ENCODE measurements at regions not wholly inside any gene's neighbourhood (a gene's known extent, or its start where the extent isn't known, plus 50 kb on each side); places are given as distances from the start of the nearest gene placed in this dataset.
"Not testable (repeated sequence)": the region's sequence is repeated elsewhere in the genome, so short reads cannot be mapped to it uniquely, and the experiment has no call there.

DNA sequence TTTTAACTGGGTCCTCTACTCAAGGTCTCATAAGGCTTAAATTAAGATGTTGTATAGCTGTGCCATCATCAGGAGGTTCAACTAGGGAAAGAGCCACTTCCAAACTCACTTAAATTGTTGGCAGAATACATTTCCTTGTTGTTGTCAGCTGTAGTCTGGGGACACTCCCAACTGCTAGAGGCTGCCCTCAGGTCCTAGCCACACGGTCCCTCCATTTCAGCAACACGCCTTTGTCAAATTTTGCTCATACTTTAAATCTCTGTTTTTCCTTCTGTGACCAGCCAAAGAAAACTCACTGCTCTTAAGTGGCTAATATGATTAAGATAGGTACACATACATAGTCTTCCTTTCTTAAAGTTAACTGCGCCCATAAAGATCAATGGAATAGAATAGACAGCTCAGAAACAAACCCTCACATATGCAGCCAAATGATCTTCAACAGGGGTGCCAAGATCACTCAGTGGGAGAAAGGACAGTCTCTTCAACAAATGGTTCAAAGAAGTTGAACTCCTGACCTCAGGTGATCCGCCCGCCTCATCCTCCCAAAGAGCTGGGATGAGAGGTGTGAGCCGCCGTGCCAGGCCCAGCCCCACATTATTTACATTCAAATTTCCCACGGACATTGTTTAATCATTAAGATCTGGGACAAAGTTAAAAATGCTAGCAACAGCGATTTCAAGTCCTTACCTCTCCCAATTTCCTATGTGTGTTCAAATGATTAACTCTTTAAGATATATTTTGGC is 76.4 kb upstream of the ELOVL5 start:
- H3K9me3 ChIP-seq (ENCODE audit: low read depth): no peaks in the 10 kb centered on the region
- no peak for DNase-seq (ENCODE audit: low read depth in 1 of 2, low spot score in 1 of 2)
- no peaks in the 10 kb centered on the region for H3K4me1 ChIP-seq (ENCODE audit: low read depth)
- H3K27ac ChIP-seq: no peak overlapping the region
- no peaks in the 10 kb centered on the region for H3K36me3 ChIP-seq
- TF ChIP-seq, protein P1, sequence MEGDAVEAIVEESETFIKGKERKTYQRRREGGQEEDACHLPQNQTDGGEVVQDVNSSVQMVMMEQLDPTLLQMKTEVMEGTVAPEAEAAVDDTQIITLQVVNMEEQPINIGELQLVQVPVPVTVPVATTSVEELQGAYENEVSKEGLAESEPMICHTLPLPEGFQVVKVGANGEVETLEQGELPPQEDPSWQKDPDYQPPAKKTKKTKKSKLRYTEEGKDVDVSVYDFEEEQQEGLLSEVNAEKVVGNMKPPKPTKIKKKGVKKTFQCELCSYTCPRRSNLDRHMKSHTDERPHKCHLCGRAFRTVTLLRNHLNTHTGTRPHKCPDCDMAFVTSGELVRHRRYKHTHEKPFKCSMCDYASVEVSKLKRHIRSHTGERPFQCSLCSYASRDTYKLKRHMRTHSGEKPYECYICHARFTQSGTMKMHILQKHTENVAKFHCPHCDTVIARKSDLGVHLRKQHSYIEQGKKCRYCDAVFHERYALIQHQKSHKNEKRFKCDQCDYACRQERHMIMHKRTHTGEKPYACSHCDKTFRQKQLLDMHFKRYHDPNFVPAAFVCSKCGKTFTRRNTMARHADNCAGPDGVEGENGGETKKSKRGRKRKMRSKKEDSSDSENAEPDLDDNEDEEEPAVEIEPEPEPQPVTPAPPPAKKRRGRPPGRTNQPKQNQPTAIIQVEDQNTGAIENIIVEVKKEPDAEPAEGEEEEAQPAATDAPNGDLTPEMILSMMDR (IDR thresholded peaks at IDR 0.05; ENCODE audit: low read depth, low read length): no peak
- no peak overlapping the region for H3K4me3 ChIP-seq
- no peaks in the 10 kb centered on the region for H3K27me3 ChIP-seq

DNA sequence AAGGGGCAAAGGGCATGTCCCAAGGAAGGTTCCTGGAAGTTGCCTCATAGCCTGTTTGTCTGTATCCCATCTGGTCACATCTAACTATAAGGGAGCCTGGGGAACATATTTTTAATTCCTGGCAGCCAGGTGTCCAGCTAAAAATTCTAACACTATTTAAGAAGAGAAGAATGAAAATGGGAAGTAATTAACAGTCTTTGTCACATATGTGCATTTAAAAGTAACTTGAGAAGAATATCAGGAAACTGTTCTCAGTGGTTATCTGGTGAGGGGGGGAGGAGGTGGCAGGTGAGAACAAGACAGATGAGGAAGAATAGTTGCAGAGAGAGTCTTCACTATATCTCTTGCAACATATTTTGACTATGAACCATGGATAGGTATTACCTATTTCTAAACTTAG is 75.5 kb upstream of the ELOVL5 start:
- Histone ChIP-seq H3K4me3 (no peak overlapping the region), H3K27ac (no peak overlapping the region), H3K4me1 (ENCODE audit: low read depth) (no peaks in the 10 kb centered on the region), H3K9me3 (ENCODE audit: low read depth) (no peaks in the 10 kb centered on the region), H3K36me3 (no peaks in the 10 kb centered on the region), H3K27me3 (no peaks in the 10 kb centered on the region)
- TF ChIP-seq, protein P1 (IDR thresholded peaks at IDR 0.05; ENCODE audit: low read depth, low read length): no peak
- no peak for DNase-seq (ENCODE audit: low read depth in 1 of 2, low spot score in 1 of 2)

DNA sequence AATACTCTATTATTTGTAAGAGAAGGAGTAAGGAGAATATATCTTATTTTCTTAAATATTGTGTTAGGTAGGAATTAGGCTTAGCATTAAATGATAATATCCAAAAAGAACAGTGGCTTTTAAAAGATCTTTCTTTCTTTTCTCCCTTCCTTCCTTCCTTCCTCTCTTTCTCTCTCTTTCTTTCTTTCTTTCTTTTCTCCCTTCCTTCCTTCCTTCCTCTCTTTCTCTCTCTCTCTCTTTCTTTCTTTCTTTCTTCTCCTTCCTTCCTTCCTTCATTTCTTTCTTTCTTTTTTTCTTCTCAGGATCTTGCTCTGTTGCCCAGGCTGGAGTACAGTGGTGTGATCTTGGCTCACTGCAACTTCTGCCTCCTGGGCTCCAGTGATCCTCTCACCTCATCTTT is 74.8 kb upstream of the ELOVL5 start:
- not testable (repeated sequence) for H3K9me3 ChIP-seq (ENCODE audit: low read depth); H3K36me3 ChIP-seq; H3K27ac ChIP-seq; DNase-seq (ENCODE audit: low read depth in 1 of 2, low spot score in 1 of 2); H3K4me1 ChIP-seq (ENCODE audit: low read depth); H3K27me3 ChIP-seq; H3K4me3 ChIP-seq

DNA sequence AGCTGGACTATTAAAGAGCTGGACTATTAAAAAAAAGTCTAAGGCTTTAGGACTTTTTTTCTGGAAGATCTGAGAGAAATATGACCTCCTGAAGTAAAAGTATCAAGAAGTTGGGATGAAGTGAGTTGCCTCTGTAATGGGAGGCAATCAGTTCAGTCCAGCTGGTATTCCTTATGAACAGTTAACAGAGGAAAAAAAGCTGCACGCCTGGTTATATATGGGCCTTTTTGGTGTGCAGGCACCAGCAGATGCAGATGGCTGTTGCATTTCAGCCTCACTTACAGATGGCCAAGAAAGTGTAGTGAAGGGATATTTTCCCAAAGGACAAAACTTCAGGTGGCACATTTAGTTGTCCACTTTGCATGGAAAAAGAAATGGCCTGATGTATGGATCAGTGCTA is 70.3 kb upstream of the ELOVL5 start:
- Histone ChIP-seq H3K27me3 (no peaks in the 10 kb centered on the region), H3K9me3 (ENCODE audit: low read depth) (no peaks in the 10 kb centered on the region), H3K4me3 (no peak overlapping the region), H3K4me1 (ENCODE audit: low read depth) (no peaks in the 10 kb centered on the region), H3K36me3 (no peaks in the 10 kb centered on the region), H3K27ac (no peak overlapping the region)
- TF ChIP-seq, protein P1 (IDR thresholded peaks at IDR 0.05; ENCODE audit: low read depth, low read length): no peak
- DNase-seq (ENCODE audit: low read depth in 1 of 2, low spot score in 1 of 2): no peak

DNA sequence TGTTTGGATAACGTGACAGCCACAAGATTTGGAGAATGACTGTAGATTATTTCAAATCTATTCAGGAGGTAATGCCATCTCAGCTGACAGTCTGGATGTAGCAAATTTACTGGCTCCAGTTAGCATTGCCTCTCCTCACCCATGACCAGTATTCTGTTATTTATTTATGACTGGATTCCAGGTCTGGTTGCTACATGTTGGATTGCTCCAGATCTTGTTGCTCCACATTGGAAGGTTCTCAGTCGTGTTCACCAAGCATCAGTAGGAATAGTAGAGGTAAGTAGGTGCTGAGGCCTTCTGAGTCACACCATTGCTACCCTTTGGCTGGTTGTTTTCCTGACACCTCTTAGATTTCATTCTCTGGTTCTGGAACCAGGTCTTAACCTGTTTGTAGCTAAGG is 69.5 kb upstream of the ELOVL5 start:
- H3K36me3 ChIP-seq: no peaks in the 10 kb centered on the region

DNA sequence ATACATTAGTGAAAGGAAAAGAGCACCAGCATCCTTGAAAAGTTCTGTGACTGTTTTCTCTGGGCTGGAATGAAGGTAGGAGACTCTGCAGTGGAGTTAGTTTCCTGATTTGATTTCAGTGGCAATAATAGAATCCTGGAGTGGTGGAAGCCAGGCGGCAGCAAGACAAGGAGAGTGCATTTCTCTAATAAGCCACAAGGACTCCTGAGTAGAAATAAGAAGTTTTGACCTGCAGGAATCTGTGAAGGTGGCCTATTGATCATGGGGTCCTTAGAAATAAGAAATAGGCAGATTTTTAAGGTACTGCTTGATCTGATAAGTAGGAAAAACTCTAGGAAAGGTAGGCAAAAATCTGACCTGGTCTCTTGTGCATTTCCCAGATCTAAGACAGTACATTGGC is 68.4 kb upstream of the ELOVL5 start:
- H3K9me3 ChIP-seq (ENCODE audit: low read depth): no peaks in the 10 kb centered on the region

More for the DNA sequence above, 69.5 kb upstream of the ELOVL5 start:
- TF ChIP-seq, protein P1 (IDR thresholded peaks at IDR 0.05; ENCODE audit: low read depth, low read length): no peak
- no peak overlapping the region for H3K27ac ChIP-seq
- H3K27me3 ChIP-seq: no peaks in the 10 kb centered on the region
- no peak overlapping the region for H3K4me3 ChIP-seq
- no peaks in the 10 kb centered on the region for H3K9me3 ChIP-seq (ENCODE audit: low read depth)
- no peaks in the 10 kb centered on the region for H3K4me1 ChIP-seq (ENCODE audit: low read depth)
- no peak for DNase-seq (ENCODE audit: low read depth in 1 of 2, low spot score in 1 of 2)

More for the DNA sequence above, 68.4 kb upstream of the ELOVL5 start:
- H3K4me3 ChIP-seq: no peak overlapping the region
- H3K4me1 ChIP-seq (ENCODE audit: low read depth): no peaks in the 10 kb centered on the region
- TF ChIP-seq, protein P1 (IDR thresholded peaks at IDR 0.05; ENCODE audit: low read depth, low read length): no peak
- no peaks in the 10 kb centered on the region for H3K27me3 ChIP-seq
- no peaks in the 10 kb centered on the region for H3K36me3 ChIP-seq
- DNase-seq (ENCODE audit: low read depth in 1 of 2, low spot score in 1 of 2): no peak
- H3K27ac ChIP-seq: no peak overlapping the region

All from cardiac muscle cell (in vitro differentiated cells and primary cell).